ENCODE measurements at regions not wholly inside any gene's neighbourhood (a gene's known extent, or its start where the extent isn't known, plus 50 kb on each side); places are given as distances from the start of the nearest gene placed in this dataset.
A peak's percentile ranks its signal among the peaks of the same experiment; 100 is the strongest.

DNA sequence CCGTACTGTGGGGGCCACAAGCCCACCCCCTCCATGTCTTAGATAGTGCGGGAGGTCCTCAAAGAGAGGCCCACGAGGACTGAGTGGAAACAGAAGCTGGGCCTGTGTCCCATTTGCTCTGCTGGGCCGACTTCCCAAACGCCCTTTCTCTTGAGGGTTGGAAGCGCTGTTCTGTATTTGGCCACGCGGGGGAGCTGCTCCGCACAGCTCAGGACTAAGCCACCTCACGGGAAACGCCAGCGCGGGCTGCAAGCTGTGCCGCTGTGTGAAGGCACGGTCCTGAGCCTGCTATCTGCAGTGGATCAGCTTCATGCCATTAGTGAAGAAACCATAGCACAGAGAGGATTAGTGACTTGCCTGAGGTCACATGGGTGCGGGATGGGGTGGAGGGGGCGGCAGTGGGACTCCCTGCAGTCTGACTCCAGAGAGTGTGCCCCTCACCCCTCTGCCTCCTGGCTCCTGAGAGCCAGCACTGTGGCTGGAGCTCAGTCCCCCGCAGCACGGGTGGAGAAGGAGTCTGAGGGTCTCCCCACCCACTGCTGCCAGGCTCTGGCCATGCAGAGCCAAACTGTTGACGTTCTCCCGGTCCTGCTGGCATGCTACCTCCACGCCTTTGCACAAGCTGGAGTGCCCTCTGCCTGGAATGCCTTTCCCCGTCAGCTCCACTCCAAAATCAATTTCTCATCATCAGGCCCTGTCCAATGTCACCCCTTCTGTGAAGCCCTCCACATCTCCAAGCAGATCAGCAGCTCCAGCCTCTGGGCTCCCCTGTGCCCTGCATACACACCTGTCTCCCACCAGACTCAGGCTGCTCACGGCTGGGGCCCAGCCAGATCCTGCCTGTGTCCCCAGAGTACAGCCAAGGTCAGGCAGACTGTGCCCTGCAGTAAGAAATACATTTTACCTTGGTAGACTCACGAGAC, 51.5 kb upstream of the LRRC32 start:
- peak; percentile 68 for DNase-seq (ENCODE audit: low spot score)

DNA sequence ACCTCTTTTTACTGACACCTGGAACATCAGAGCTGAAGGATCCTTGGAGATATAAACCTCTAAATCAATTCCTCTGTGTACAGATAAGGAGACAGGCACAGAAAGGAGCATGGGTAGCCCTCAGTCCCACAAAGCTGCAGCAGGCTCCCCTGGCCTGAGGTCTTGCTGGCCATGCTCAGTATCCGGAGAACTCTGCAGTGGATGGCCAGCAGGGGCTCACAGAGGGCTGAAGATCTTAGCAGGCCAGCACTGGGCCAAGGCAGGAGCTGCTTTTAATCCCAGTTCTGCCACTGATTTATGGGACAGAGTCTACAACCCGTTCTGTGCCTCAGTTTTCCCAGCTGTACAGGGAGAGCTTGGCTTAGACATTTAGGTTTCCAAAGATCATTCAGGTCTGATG, 52.6 kb upstream of the LRRC32 start:
- no peak for DNase-seq (ENCODE audit: low spot score)

DNA sequence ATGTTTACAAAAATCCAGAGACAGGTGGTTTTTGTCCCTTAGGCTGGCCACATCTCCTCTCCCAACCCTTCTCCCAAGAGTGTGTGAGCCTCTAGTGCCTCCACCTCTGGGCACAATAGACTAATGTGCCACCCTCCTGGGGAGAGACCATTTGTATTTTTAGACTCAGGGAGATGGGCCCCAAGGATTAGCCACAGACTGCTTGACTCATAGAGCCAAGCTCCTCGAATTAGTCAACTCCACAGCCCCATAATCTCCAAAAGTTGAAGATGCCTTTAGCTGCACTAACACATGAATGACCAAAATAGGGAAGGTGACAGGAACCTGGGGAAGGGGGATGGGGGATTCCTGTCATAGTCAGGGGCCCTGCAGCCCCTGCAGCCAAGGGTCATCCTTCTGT, 53.0 kb upstream of the LRRC32 start:
- DNase-seq (ENCODE audit: low spot score), result no peak

DNA sequence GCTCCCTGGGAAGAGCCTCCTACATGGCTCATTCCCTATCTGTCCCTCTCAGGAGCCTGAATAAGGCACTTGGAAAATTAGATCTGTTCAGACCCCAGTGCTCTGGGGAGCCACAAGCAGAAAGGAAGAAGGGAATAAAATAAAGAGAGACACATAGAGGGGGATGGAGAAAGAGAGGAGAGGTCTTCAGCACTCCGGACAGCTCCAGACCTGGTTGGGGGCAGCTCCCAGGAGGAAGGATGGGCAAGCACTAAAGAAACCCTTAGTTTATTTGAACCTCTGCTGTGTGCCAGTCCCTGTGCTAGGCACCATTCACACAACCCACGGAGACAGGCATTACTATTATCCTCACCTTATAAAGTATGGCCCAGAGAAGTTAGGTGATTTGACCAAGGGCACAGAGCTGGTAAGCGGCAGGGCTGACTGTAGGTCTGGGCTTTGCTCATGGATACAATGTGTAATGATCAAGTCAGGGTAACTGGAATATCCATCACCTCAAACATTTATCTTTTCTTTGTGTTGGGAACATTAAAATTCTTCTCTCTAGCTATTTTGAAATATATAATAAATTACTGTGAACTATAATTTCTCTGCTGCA, 53.7 kb upstream of the LRRC32 start:
- DNase-seq (ENCODE audit: low spot score), result no peak

DNA sequence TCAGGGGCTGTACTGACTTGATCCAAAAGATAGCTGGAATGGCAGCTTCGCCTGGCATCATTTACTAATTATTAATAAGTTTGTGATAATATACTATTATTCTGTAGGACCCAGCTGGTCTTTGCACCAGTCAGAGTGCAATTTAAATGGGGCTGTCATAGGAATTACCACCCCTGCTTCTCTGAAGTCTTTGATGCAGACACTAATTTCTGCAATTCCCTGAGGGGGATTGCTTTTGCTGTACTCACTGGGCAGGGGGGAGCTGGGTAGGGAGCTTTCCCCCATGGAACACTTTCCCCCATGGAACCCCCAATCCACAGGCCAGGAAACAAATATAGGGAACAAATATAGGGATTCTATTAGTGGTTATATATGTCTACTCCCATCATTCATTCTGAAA, 54.9 kb upstream of the TSKU start:
- DNase-seq (ENCODE audit: low spot score), result no peak

DNA sequence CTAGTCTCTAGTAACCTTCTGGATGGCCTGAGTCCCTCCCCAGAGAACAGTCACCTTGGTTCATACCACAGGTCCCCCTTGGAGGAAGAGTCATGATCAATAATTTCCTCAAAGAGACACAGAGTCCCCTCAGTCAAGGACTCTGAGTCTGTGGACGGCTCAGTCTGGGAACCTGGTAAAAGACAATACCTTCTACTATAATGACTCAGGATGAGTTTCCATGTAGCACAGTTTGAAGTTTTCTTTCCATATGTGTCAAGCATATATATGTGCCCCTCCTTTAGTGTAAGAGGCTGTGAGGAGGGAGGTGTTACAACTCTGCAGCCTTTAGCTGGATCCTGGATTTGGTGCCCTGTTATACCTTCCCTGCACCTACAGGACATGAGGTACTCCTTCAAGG, 54.4 kb upstream of the TSKU start:
- no peak for DNase-seq (ENCODE audit: low spot score)

DNA sequence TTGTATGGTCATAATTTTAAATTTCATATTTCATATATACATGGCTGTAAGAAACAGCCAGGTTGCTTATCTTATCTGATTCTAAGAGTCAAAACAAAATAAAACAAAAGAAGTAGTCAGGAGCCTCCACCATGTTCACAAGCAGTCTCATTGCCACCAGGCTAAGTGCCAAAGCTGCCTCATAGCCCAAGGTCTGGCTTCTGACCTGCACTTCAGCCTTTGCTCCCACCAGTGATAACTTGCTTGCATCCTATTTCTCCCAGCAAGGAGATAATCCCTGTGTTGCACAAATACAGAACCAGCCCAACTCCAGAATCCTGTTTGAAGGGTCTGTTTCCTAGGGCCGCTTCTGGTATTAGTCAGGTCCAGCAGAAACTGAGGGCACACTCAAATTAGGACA, 53.9 kb upstream of the TSKU start:
- DNase-seq (ENCODE audit: low spot score), result no peak

DNA sequence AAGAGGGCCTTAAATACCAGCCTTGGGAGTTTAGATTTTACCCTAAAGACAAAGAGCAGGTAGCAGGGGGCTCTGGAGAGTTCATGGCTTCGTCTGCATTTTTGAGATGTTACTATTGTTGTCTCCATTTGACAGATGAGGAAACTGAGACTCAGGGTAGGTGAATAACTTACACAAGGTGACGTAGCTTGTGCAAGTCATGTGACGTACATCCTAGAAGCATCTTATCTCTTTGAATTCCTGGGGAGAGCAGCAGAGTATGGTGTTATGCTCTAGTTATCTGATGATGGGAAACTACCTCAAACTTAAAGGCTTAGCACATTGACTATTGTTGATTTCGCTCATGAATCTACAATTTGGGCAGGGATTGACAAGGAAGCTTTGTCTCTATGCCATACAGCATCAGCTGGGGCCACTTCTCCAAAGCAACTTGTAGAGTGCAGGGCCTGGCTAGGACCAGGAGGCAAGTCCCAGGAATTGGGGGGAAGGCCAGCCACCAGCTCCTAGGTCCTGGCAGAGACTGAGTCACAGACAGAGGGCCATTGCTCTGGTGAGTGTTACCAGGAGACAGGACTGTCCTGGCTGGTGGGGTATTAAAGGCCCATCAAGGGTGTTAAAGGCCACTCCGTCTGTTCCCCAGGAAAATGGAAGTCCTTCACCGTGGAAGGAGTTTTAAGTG, 52.1 kb upstream of the TSKU start:
- DNase-seq (ENCODE audit: low spot score), result no peak

DNA sequence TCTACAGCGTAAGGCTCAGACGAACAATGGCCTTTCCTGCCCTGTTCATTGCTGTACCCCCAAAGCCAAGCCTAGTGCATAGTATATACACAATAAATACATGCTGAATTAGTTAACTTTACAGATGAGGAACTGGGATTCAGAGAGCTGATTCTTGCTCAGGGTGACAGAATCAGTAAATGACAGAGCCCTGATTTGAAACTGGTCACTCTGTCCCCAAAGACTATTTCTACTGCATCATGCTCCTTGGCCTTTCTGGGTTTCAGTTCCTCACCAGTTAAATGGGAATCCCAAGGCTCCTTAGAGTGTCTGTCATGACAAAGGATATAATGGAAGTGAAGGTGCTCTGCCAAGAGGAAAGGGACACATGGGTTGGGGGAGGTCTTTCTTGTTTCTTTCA, 50.5 kb upstream of the TSKU start:
- DNase-seq (ENCODE audit: low spot score), result no peak
